ENCODE measurements at regions not wholly inside any gene's neighbourhood (a gene's known extent, or its start where the extent isn't known, plus 50 kb on each side); places are given as distances from the start of the nearest gene placed in this dataset.

GRCh38 chr16:65828296-65828695, 538.2 kb upstream of the CDH5 start:
- Histone ChIP-seq H3K4me1 (no peaks in the 10 kb centered on the region), H3K4me3 (no peak overlapping the region), H3K36me3 (no peaks in the 10 kb centered on the region), H3K27me3 (no peaks in the 10 kb centered on the region), H3K9me3 (no peaks in the 10 kb centered on the region), H3K27ac (replicated peaks in 1 of 4) (no peak overlapping the region)
- intact Hi-C loops (cut with DNase I) = no loop called here
- TF ChIP-seq POLR2AphosphoS5 (IDR thresholded peaks at IDR 0.05) (no peak), CTCF (IDR thresholded peaks at IDR 0.05) (no peak), POLR2A (IDR thresholded peaks at IDR 0.05; ENCODE audit: low read depth) (no peak), EP300 (IDR thresholded peaks at IDR 0.05) (no peak)
- 44% methylated on average over 2 of the region's 2 CpGs for WGBS
- no peak for DNase-seq (ENCODE audit: extremely low spot score)

- TF ChIP-seq CTCF (IDR thresholded peaks at IDR 0.05) (no peak), POLR2AphosphoS5 (IDR thresholded peaks at IDR 0.05) (no peak), POLR2A (IDR thresholded peaks at IDR 0.05; ENCODE audit: low read depth) (no peak), EP300 (IDR thresholded peaks at IDR 0.05) (no peak)
- Histone ChIP-seq H3K36me3 (no peaks in the 10 kb centered on the region), H3K27ac (replicated peaks in 1 of 4) (no peak overlapping the region), H3K4me1 (no peaks in the 10 kb centered on the region), H3K27me3 (no peaks in the 10 kb centered on the region), H3K9me3 (peaks cover 0 to 5% (median 0%) of the 10 kb centered on the region in 4 donors), H3K4me3 (no peak overlapping the region)
- intact Hi-C loops (cut with DNase I) = no loop called here
- DNase-seq (ENCODE audit: extremely low spot score) = no peak
- 94% methylated on average over 2 of the region's 2 CpGs for WGBS
Observed at GRCh38 chr16:65827231-65827630, 539.3 kb upstream of the CDH5 start.

- Histone ChIP-seq H3K27ac (replicated peaks in 1 of 4) (no peak overlapping the region), H3K36me3 (no peaks in the 10 kb centered on the region), H3K4me1 (no peaks in the 10 kb centered on the region), H3K4me3 (no peak overlapping the region), H3K9me3 (peaks cover 0 to 10% (median 0%) of the 10 kb centered on the region in 4 donors), H3K27me3 (no peaks in the 10 kb centered on the region)
- WGBS = 87% methylated on average over 8 of the region's 8 CpGs
- DNase-seq (ENCODE audit: extremely low spot score) = no peak
- no peak for TF ChIP-seq EP300 (IDR thresholded peaks at IDR 0.05)
- no peak for TF ChIP-seq POLR2AphosphoS5 (IDR thresholded peaks at IDR 0.05)
- no peak for TF ChIP-seq CTCF (IDR thresholded peaks at IDR 0.05)
- TF ChIP-seq POLR2A (IDR thresholded peaks at IDR 0.05; ENCODE audit: low read depth) = no peak
- intact Hi-C loops (cut with DNase I) = no loop called here
Observed at GRCh38 chr16:65825191-65825856, 541.2 kb upstream of the CDH5 start.

GRCh38 chr16:65822148-65822547, 544.3 kb upstream of the CDH5 start:
- DNase-seq (ENCODE audit: extremely low spot score) = peak; percentile 68
- Histone ChIP-seq H3K36me3 (no peaks in the 10 kb centered on the region), H3K27me3 (no peaks in the 10 kb centered on the region), H3K4me1 (no peaks in the 10 kb centered on the region), H3K9me3 (peaks cover 0 to 10% (median 0%) of the 10 kb centered on the region in 4 donors), H3K4me3 (no peak overlapping the region), H3K27ac (replicated peaks in 1 of 4) (no peak overlapping the region)
- intact Hi-C loops (cut with DNase I) = no loop called here
- no peak for TF ChIP-seq POLR2A (IDR thresholded peaks at IDR 0.05; ENCODE audit: low read depth)
- TF ChIP-seq CTCF (IDR thresholded peaks at IDR 0.05) = no peak
- no peak for TF ChIP-seq EP300 (IDR thresholded peaks at IDR 0.05)
- TF ChIP-seq POLR2AphosphoS5 (IDR thresholded peaks at IDR 0.05) = no peak
- 90% methylated on average over 2 of the region's 2 CpGs for WGBS
